CD14-positive monocyte (primary cell): ENCODE measurements at regions not wholly inside any gene's neighbourhood (a gene's known extent, or its start where the extent isn't known, plus 50 kb on each side); places are given as distances from the start of the nearest gene placed in this dataset.

Experiments used
- DNase-seq, 3 donors: peaks; one replicate each; pipeline ENCODE4 v3.0.0-alpha.2; 2011 to 2022
- H2AFZ ChIP-seq: 2 replicates; pipeline ENCODE4 v1.6.0; 2012; ENCODE audit warnings: mild to moderate bottlenecking, low read depth, low read length, inconsistent platforms; ENCODE audit not compliant: insufficient read depth, poor library complexity, severe bottlenecking
- H3K27ac ChIP-seq, 2 donors: 1 replicate in 1 of 2; 2 replicates in 1 of 2; pipeline ENCODE4 v1.5.1; 2012 to 2013; ENCODE audit warnings: low read length in 2 of 2, control low read depth in 1 of 2, inconsistent platforms in 1 of 2, low read depth in 1 of 2, mild to moderate bottlenecking in 1 of 2
- H3K27me3 ChIP-seq, 2 donors: one replicate each; pipeline versions ENCODE4 v1.6.0 to v1.6.1; 2011 to 2013; ENCODE audit warnings: low read length in 2 of 2; ENCODE audit not compliant: control insufficient read depth in 2 of 2, insufficient read depth in 2 of 2
- H3K36me3 ChIP-seq, 2 donors: replicated peaks in 1 of 2; 1 replicate in 1 of 2; 2 replicates in 1 of 2; pipeline versions ENCODE4 v1.5.1 to v1.6.1; 2012 to 2013; ENCODE audit warnings: low read length in 2 of 2, control low read depth in 1 of 2, inconsistent platforms in 1 of 2, mild to moderate bottlenecking in 1 of 2; ENCODE audit not compliant: insufficient read depth in 2 of 2, control insufficient read depth in 1 of 2
- H3K4me1 ChIP-seq, 2 donors: 1 replicate in 1 of 2; 2 replicates in 1 of 2; pipeline versions ENCODE4 v1.5.1 to v1.6.1; 2012 to 2013; ENCODE audit warnings: low read length in 2 of 2, control low read depth in 1 of 2, inconsistent platforms in 1 of 2, mild to moderate bottlenecking in 1 of 2, moderate library complexity in 1 of 2; ENCODE audit not compliant: insufficient read depth in 2 of 2, control insufficient read depth in 1 of 2
- H3K4me2 ChIP-seq: replicated peaks from 2 replicates; pipeline ENCODE3; 2012; ENCODE audit warnings: low read length, moderate library complexity, mild to moderate bottlenecking; ENCODE audit not compliant: poor library complexity, severe bottlenecking; ENCODE audit errors: extremely low read depth
- H3K4me3 ChIP-seq, 3 experiments: fragments of 200-600 bp in 1 of 3; sonication (generic) in 1 of 3; replicated peaks in 1 of 3; 1 replicate in 2 of 3; 2 replicates in 1 of 3; pipeline ENCODE4 v1.5.1; 2011 to 2013; ENCODE audit warnings: low read length in 3 of 3, mild to moderate bottlenecking in 3 of 3, control low read depth in 2 of 3, low read depth in 2 of 3, inconsistent platforms in 1 of 3, moderate library complexity in 1 of 3
- H3K79me2 ChIP-seq: 2 replicates; pipeline ENCODE4 v1.6.0; 2012; ENCODE audit warnings: mild to moderate bottlenecking, control low read depth, inconsistent platforms, low read length, moderate library complexity; ENCODE audit not compliant: insufficient read depth
- H3K9ac ChIP-seq: 2 replicates; pipeline ENCODE4 v1.6.0; 2017; ENCODE audit warnings: low read length, mild to moderate bottlenecking; ENCODE audit not compliant: insufficient read depth, poor library complexity, severe bottlenecking
- H3K9me3 ChIP-seq, 2 donors: replicated peaks in 1 of 2; 1 replicate in 1 of 2; 2 replicates in 1 of 2; pipeline versions ENCODE4 v1.5.1 to v1.6.1; 2012 to 2013; ENCODE audit warnings: low read length in 2 of 2, control low read depth in 1 of 2; ENCODE audit not compliant: control insufficient read depth in 1 of 2, insufficient read depth in 1 of 2
- H4K20me1 ChIP-seq: 2 replicates; pipeline ENCODE4 v1.6.0; 2012; ENCODE audit warnings: mild to moderate bottlenecking, low read length, control low read depth, moderate library complexity; ENCODE audit not compliant: insufficient read depth
- H3K27ac Mint-ChIP-seq, 7 donors: one replicate each; pipeline ENCODE4 v1.8.0; 2020; ENCODE audit warnings: mild to moderate bottlenecking in 7 of 7, mixed read lengths in 7 of 7, moderate library complexity in 6 of 7, inconsistent platforms in 2 of 7
- H3K27me3 Mint-ChIP-seq, 3 donors: one replicate each; pipeline ENCODE4 v1.8.0; 2021 to 2022; ENCODE audit warnings: low read depth in 3 of 3, mild to moderate bottlenecking in 3 of 3, mixed read lengths in 3 of 3, moderate library complexity in 3 of 3, inconsistent platforms in 1 of 3
- H3K36me3 Mint-ChIP-seq, 2 donors: one replicate each; pipeline ENCODE4 v1.8.0; 2020; ENCODE audit warnings: mixed read lengths in 2 of 2, inconsistent platforms in 1 of 2, mild to moderate bottlenecking in 1 of 2
- H3K4me1 Mint-ChIP-seq: one replicate; pipeline ENCODE4 v1.8.0; 2020; ENCODE audit warnings: mild to moderate bottlenecking, mixed read lengths
- H3K4me3 Mint-ChIP-seq, 2 donors: one replicate each; pipeline ENCODE4 v1.8.0; 2020; ENCODE audit warnings: mild to moderate bottlenecking in 2 of 2, mixed read lengths in 2 of 2, moderate library complexity in 1 of 2
- H3K9me3 Mint-ChIP-seq, 7 donors: one replicate each; pipeline ENCODE4 v1.8.0; 2020 to 2022; ENCODE audit warnings: mixed read lengths in 7 of 7, mild to moderate bottlenecking in 6 of 7, moderate library complexity in 6 of 7, inconsistent platforms in 2 of 7
- CTCF ChIP-seq: fragments of 200-600 bp; IDR thresholded peaks from one replicate; pipeline ENCODE4 v1.8.0; 2022; ENCODE audit warnings: antibody characterized with exemption, mild to moderate bottlenecking
- WGBS: methylation state at CpG from one replicate; pipeline ENCODE4 v1.1.5; 2013; ENCODE audit warnings: missing lambda C conversion rate; ENCODE audit not compliant: insufficient coverage; 5-methylcytosine and 5-hydroxymethylcytosine counted together
- intact Hi-C, 2 donors: fragments of 100-400 bp; cut with micrococcal nuclease; formaldehyde crosslinking; loops; one replicate each; pipeline versions ENCODE4 v1.15.0 to v1.15.1; 2023

DNA sequence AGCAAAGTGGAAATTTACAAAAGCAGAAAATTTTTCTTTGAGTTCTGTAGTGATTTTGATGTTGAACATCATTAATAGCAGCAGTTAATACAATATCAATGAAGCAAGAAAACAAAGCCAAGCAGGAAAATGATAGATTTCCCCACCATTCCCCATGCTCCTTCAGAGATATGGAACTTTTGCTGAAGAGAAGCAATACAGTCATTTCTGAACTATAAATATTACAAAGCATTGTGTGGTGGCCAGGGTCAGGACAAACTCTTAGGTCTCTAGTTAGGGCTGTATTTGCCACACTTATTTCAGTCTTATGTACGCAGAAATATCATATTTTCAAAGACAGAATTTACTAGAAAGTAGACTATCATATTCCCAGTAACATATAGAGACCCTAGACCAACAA lies 88.8 kb upstream of the P3H2 start:
- H3K27ac ChIP-seq: no peak overlapping the region
- intact Hi-C loops: no loop called here
- no peaks in the 10 kb centered on the region for H3K4me1 ChIP-seq
- H3K27me3 ChIP-seq: no peaks in the 10 kb centered on the region
- Mint-ChIP-seq H3K4me3 (no peak overlapping the region), H3K4me1 (peaks cover 6% of the 10 kb centered on the region), H3K36me3 (no peaks in the 10 kb centered on the region), H3K9me3 (peaks cover 0 to 3% (median 2%) of the 10 kb centered on the region in 7 donors), H3K27me3 (peaks cover 0 to 2% (median 2%) of the 10 kb centered on the region in 3 donors), H3K27ac (no peak overlapping the region)
- no peak overlapping the region for H3K9ac ChIP-seq
- no peak for DNase-seq
- H2AFZ ChIP-seq: no peak overlapping the region
- TF ChIP-seq CTCF: no peak
- no peak overlapping the region for H3K4me3 ChIP-seq
- no peaks in the 10 kb centered on the region for H3K79me2 ChIP-seq
- WGBS: no CpG with 5 or more reads among the region's 1 CpG
- no peaks in the 10 kb centered on the region for H4K20me1 ChIP-seq
- H3K4me2 ChIP-seq: no peak overlapping the region
- H3K9me3 ChIP-seq: no peaks in the 10 kb centered on the region
- no peaks in the 10 kb centered on the region for H3K36me3 ChIP-seq

DNA sequence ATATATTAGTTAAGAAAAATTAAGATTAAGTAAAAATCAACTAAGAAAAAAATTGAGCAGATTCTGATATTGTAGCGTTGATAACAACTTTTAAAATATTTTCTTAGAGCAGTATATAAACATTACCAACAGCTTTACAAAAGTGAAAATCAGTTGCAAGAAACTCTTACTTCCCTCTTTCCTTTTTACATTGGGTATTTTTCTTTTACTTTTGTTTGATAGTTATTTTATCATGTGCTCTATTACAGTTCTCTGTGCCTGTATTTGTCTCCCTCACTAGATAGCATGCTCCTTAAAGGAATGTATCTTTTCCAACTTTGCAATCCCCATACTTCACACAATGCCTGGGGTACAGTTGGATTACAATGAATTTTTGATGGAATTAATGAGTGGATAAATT lies 87.5 kb upstream of the P3H2 start:
- no peak overlapping the region for H2AFZ ChIP-seq
- H3K9me3 ChIP-seq: no peaks in the 10 kb centered on the region
- no peaks in the 10 kb centered on the region for H3K27me3 ChIP-seq
- H3K79me2 ChIP-seq: no peaks in the 10 kb centered on the region
- H3K4me2 ChIP-seq: no peak overlapping the region
- intact Hi-C loops: no loop called here
- H3K4me1 ChIP-seq: no peaks in the 10 kb centered on the region
- no peak overlapping the region for H3K4me3 ChIP-seq
- Mint-ChIP-seq H3K4me1 (peaks cover 6% of the 10 kb centered on the region), H3K36me3 (no peaks in the 10 kb centered on the region), H3K27me3 (peaks cover 0 to 7% (median 2%) of the 10 kb centered on the region in 3 donors), H3K4me3 (no peak overlapping the region), H3K27ac (no peak overlapping the region), H3K9me3 (peaks cover 0 to 2% (median 0%) of the 10 kb centered on the region in 7 donors)
- no peaks in the 10 kb centered on the region for H3K36me3 ChIP-seq
- no CpG with 5 or more reads among the region's 1 CpG for WGBS
- no peaks in the 10 kb centered on the region for H4K20me1 ChIP-seq
- no peak for TF ChIP-seq CTCF
- H3K27ac ChIP-seq: no peak overlapping the region
- no peak overlapping the region for H3K9ac ChIP-seq
- no peak for DNase-seq
